ENCODE measurements at regions not wholly inside any gene's neighbourhood (a gene's known extent, or its start where the extent isn't known, plus 50 kb on each side); places are given as distances from the start of the nearest gene placed in this dataset.

- TF ChIP-seq GATA2 (IDR thresholded peaks at IDR 0.05; ENCODE audit: low read depth, low read length), result no peak
- no peak for TF ChIP-seq GATA3 (IDR thresholded peaks at IDR 0.05; ENCODE audit: low read depth, low read length)
Observed at GRCh38 chr7:46747869-46748576, 827.0 kb upstream of the IGFBP3 start.

All from SH-SY5Y (cell line).